LHCN-M2 (cell line): ENCODE measurements at regions not wholly inside any gene's neighbourhood (a gene's known extent, or its start where the extent isn't known, plus 50 kb on each side); places are given as distances from the start of the nearest gene placed in this dataset.
"Not testable (repeated sequence)": the region's sequence is repeated elsewhere in the genome, so short reads cannot be mapped to it uniquely, and the experiment has no call there.

Experiments used
- DNase-seq: peaks from one replicate; pipeline ENCODE4 v3.0.0-alpha.2; 2012; ENCODE audit warnings: low read depth

GRCh38 chr10:34908481-34908880 is 93.4 kb upstream of the PARD3 start:
- peak; percentile 38 for DNase-seq

GRCh38 chr10:34907743-34908430 is 92.8 kb upstream of the PARD3 start:
- no peak for DNase-seq

GRCh38 chr10:34906067-34906965 is 91.2 kb upstream of the PARD3 start:
- DNase-seq, result no peak

DNA sequence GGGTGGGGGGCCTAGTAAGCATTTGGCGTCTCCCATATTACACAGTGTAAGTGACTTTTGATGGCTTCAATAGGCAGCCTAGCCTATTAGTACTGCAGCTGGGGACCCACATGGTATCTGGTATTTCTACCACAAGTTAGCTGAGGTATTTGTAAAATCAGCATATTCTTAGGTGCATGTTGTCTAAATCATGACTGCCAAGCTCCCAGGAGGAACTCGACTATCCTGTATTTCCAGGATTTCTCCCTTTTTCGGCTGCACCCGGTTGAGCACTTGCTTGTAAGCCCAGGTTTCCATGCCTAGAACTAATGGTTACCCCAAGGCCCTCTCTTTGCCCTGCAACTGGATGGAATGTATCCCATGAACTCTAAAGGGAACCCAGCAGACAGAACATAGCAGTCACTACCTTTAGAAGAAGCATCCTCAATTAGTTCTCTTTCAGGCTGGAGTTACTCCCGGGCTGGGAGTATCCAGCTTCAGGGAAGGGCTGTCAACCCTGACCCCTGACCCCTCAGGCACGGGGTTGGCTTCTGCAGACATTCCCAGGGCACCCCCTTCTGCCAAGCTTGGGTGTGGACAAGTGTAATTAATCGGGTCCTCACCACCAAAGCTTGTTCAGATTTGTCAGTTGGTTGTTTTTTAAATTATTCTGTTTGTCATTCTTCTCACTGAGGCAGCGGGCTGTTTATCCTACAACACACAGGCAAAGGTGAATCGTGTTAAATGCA is 90.3 kb upstream of the PARD3 start:
- no peak for DNase-seq

- no peak for DNase-seq
Measured at GRCh38 chr10:34904191-34904590, 89.1 kb upstream of the PARD3 start.

DNA sequence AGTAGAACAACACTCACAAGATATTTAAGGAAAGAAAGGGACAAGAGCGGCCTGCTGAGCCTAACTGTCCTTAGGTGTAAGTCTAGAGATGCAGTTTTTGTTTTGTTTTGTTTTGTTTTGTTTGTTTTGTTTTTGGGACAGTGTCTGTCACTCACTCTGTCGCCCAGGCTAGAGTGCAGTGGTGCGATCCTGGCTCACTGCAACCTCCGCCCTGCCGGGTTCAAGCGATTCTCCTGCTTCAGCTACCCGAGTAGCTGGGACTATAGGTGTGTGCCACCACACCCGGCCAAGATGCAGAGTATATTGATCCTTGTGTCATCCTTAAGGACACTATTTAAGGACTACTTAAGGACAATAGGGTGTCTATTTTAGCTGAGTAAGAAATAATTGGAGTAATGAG is 84.1 kb upstream of the PARD3 start:
- no peak for DNase-seq

- DNase-seq, result no peak
Measured at GRCh38 chr10:34895977-34896376, 80.9 kb upstream of the PARD3 start.

DNA sequence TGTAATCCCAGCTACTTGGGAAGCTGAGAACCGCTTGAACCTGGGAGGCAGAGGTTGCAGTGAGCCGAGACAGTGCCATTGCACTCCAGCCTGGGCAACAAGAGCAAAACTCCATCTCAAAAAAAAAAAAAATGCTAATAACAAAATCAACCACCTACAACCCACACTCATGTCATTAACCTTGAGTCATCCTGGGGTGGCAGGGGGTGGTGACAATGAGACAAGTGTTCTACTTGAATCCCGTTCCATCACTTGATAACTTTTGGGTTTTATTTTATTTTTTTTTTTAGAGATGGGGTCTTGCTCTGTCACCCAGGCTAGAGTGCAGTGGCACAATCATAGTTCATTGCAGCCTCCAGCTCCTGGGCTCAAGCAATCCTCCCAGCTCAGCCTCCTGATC is 80.0 kb upstream of the PARD3 start:
- DNase-seq, result not testable (repeated sequence)

- not testable (repeated sequence) for DNase-seq
Measured at GRCh38 chr10:34892521-34892920, 77.4 kb upstream of the PARD3 start.

DNA sequence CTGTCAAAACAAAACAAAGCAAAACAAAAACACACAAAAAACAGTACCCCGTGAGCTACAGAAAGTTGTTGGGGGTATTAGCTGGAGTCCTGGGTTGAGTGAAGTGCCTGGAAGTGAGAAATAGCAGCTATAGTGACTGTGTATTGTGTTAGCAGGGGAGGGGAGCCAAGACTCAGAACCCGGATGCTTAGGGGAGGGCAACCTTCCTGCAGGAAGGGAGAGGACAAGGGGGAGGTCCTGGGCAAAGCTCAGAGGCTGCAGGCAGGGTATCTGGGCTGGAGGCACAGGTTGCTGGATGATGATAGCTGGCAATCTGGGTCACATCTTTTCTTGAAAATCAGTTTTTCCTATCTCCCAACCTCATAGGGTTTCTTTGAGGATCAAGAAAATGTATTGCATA is 75.8 kb upstream of the PARD3 start:
- DNase-seq, result no peak

- no peak for DNase-seq
Measured at GRCh38 chr10:34889004-34889869, 74.1 kb upstream of the PARD3 start.

DNA sequence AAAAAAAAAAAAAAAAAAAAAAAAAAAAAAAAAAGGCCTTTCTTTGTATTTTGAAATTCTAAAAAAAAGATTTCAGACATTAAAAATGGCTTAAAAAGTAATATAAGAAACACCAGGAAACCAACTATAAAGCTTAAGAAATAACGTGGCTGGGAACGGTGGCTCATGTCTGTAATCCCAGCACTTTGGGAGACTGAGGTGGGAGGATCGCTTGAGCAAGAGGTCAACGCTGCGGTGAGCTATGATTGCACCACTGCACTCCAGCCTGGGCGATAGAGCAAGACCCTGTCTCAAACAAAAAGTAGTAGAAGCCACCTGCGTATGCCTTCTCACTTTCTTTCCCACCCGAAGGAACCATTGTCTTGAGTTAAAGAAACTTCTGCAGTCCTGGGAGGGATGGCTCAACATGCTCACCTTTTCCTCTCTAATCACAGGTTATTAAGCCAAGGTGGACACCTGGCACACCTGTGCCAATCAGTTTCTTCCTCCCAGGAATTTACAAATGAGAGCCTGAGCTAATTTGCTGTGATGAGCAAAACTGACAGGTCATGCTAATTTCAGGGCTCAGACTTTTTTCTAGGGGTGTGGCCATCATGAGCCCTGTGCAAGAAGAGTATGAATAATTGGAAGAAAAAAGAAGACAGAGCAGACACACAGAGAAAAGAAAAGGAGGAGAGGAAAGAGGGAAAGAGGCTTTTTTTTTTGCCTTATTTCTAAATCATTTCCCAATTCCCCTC is 72.0 kb upstream of the PARD3 start:
- no peak for DNase-seq

DNA sequence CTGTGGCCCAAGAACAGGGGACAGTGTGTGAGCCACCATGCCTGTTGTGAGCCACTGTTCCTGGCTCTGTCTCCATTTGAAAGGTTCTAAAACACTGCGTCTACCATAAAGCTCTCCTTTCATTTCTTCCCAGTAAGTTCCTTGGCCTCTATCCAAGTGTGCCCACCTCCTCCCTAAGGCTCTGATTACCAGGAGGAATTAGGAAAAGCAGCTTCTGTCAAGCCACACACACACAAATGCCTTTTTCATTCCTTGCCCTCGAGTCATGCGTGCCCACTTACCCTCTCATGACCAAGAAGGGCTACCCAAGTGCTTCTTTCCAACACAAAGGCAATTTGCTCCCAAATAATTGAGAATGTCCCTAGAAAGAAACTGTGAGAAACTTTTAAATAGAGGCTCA is 70.8 kb upstream of the PARD3 start:
- DNase-seq, result no peak

- no peak for DNase-seq
Measured at GRCh38 chr10:34885011-34885410, 69.9 kb upstream of the PARD3 start.

- no peak for DNase-seq
Measured at GRCh38 chr10:34884272-34884952, 69.3 kb upstream of the PARD3 start.

- DNase-seq, result no peak
Measured at GRCh38 chr10:34880817-34881216, 65.7 kb upstream of the PARD3 start.

DNA sequence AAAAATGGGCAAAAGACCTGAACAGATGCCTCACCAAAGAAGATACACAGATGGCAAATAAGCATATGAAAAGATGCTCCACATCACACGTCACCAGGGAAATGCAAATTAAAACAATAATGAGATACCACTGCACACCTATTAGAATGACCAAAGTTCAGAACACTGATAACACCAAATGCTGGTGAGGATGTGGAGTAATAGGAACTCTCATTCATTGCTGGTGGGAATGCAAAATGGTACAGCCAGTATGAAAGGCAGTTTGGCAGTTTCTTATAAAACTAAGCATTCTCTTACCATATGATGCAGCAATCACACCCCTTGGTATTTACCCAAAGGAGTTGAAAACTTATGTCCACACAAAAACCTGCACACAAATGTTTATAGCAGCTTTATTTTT is 63.6 kb upstream of the PARD3 start:
- not testable (repeated sequence) for DNase-seq

- DNase-seq, result no peak
Measured at GRCh38 chr10:34875061-34875460, 60.0 kb upstream of the PARD3 start.

DNA sequence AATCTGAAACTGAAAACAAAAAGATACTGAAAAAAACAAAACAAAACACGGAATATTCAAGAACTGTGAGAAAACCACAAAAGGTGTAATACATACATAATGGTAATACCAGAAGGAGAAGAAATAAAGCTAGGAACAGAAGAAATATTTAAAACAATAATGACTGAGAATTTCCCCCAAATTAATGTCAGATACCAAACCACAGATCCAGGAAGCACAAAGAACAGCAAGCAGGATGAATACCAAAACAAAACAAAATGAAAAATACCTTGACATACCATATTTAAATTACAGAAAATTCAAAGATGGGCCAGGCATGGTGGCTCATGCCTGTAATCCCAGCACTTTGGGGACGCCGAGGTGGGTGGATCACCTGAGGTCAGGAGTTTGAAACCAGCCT is 57.7 kb upstream of the PARD3 start:
- DNase-seq, result no peak
